Uterus (tissue), 2 donors: ENCODE measurements at regions not wholly inside any gene's neighbourhood (a gene's known extent, or its start where the extent isn't known, plus 50 kb on each side); places are given as distances from the start of the nearest gene placed in this dataset.

Experiments used
- CTCF ChIP-seq, 4 experiments: fragments of 200-600 bp in 2 of 4; fragments of 450-650 bp in 2 of 4; sonication (generic) in 2 of 4; IDR thresholded peaks; one replicate each; pipeline ENCODE4 v1.5.1; 2016 to 2019; ENCODE audit warnings: antibody characterized with exemption in 4 of 4, mild to moderate bottlenecking in 2 of 4, moderate library complexity in 1 of 4
- POLR2A ChIP-seq, 2 donors: fragments of 450-650 bp; IDR thresholded peaks; one replicate each; pipeline ENCODE4 v1.6.1; 2016; ENCODE audit warnings: antibody characterized with exemption in 2 of 2, mild to moderate bottlenecking in 1 of 2, moderate library complexity in 1 of 2

GRCh38 chr10:35751347-35751746 is 109.3 kb upstream of the FZD8 start:
- TF ChIP-seq CTCF (IDR thresholded peaks at IDR 0.05) (no peak), POLR2A (IDR thresholded peaks at IDR 0.05) (no peak)
